ENCODE measurements at regions not wholly inside any gene's neighbourhood (a gene's known extent, or its start where the extent isn't known, plus 50 kb on each side); places are given as distances from the start of the nearest gene placed in this dataset.
"Not testable (repeated sequence)": the region's sequence is repeated elsewhere in the genome, so short reads cannot be mapped to it uniquely, and the experiment has no call there.

DNA sequence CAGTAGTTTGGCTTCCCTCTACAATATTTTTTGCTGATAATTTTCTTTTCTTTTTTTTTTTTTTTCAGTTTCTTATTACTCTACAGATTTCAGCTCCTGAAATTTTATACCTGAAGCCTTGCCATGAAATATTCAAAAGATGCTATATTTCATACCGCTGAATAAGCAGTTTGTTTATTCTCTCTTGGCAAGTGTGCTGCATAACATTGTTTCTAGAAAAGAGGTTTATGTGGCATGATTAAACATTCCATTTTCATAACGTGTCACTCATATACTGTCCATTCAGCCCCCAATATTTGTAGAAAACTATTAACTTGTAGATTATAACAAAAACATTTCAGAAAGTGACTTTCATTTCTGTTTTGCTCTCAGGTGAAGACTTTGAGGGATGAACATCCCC lies 174.4 kb upstream of the NOX3 start:
- no peaks in the 10 kb centered on the region for H3K9me3 ChIP-seq (ENCODE audit: low read depth)
- H3K36me3 ChIP-seq: no peaks in the 10 kb centered on the region
- no peaks in the 10 kb centered on the region for H3K27me3 ChIP-seq
- no peaks in the 10 kb centered on the region for H3K4me1 ChIP-seq (ENCODE audit: low read depth)
- DNase-seq (ENCODE audit: low read depth in 1 of 2, low spot score in 1 of 2): no peak
- TF ChIP-seq, protein P1, sequence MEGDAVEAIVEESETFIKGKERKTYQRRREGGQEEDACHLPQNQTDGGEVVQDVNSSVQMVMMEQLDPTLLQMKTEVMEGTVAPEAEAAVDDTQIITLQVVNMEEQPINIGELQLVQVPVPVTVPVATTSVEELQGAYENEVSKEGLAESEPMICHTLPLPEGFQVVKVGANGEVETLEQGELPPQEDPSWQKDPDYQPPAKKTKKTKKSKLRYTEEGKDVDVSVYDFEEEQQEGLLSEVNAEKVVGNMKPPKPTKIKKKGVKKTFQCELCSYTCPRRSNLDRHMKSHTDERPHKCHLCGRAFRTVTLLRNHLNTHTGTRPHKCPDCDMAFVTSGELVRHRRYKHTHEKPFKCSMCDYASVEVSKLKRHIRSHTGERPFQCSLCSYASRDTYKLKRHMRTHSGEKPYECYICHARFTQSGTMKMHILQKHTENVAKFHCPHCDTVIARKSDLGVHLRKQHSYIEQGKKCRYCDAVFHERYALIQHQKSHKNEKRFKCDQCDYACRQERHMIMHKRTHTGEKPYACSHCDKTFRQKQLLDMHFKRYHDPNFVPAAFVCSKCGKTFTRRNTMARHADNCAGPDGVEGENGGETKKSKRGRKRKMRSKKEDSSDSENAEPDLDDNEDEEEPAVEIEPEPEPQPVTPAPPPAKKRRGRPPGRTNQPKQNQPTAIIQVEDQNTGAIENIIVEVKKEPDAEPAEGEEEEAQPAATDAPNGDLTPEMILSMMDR (IDR thresholded peaks at IDR 0.05; ENCODE audit: low read depth, low read length): no peak
- H3K27ac ChIP-seq: no peak overlapping the region
- H3K4me3 ChIP-seq: no peak overlapping the region

DNA sequence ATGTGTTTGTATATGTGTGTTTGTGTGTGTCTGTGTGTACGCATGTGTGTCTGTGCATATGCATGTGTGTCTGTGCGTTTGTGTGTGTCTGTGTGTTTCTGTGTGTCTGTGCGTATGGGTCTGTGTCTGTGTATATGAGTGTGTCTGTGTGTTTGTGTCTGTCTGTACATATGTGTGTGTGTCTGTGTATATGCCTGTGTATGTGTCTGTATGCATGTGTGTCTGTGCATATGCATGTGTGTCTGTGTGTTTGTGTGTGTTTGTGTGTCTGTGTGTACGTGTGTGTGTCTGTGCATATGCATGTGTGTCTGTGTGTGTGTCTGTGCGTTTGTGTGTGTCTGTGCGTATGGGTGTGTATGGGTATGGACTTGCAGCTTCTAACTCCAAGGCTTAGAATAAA lies 174.0 kb upstream of the NOX3 start:
- no peaks in the 10 kb centered on the region for H3K4me1 ChIP-seq (ENCODE audit: low read depth)
- H3K27ac ChIP-seq: no peak overlapping the region
- no peak overlapping the region for H3K4me3 ChIP-seq
- TF ChIP-seq, protein P1 (IDR thresholded peaks at IDR 0.05; ENCODE audit: low read depth, low read length): no peak
- H3K27me3 ChIP-seq: no peaks in the 10 kb centered on the region
- H3K36me3 ChIP-seq: no peaks in the 10 kb centered on the region
- DNase-seq (ENCODE audit: low read depth in 1 of 2, low spot score in 1 of 2): no peak
- no peaks in the 10 kb centered on the region for H3K9me3 ChIP-seq (ENCODE audit: low read depth)

DNA sequence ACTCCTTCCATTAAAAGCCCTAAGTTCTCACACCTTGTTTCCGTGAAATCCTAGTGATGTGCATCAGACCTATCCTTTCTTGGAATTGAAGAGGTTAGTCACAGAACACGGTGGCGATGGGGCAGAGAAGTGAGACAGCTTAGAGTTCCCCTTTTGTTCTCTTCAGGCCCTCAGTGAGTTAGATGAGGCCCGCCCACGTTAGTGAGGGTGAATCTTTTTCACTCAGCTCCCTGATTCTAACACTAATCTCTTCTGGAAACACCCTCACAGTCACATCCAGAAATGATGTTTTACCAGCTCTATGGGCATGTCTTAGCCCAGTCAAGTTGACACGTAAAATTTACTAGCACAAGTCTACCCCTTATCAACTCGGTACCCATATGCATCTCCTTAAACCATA lies 172.7 kb upstream of the NOX3 start:
- H3K9me3 ChIP-seq (ENCODE audit: low read depth): no peaks in the 10 kb centered on the region
- no peaks in the 10 kb centered on the region for H3K27me3 ChIP-seq
- H3K27ac ChIP-seq: no peak overlapping the region
- H3K4me1 ChIP-seq (ENCODE audit: low read depth): no peaks in the 10 kb centered on the region
- no peak overlapping the region for H3K4me3 ChIP-seq
- TF ChIP-seq, protein P1 (IDR thresholded peaks at IDR 0.05; ENCODE audit: low read depth, low read length): no peak
- no peak for DNase-seq (ENCODE audit: low read depth in 1 of 2, low spot score in 1 of 2)
- H3K36me3 ChIP-seq: no peaks in the 10 kb centered on the region

DNA sequence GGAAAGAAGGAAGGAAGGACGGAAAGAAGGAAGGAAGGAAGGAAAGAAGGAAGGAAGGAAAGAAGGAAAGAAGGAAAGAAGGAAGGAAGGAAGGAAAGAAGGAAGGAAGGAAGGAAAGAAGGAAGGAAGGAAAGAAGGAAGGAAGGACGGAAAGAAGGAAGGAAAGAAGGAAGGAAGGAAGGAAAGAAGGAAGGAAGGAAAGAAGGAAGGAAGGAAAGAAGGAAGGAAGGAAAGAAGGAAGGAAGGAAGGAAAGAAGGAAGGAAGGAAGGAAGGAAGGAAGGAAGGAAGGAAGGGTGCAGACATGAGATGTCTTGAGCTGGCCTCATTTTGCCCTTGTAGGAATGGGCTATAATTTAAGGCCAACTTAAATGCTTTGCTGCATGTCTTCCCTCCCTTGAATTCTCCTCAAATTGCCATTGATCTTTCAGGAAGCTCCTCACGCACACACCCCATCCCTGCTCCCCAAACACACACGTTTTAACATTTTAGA lies 172.1 kb upstream of the NOX3 start:
- DNase-seq (ENCODE audit: low read depth in 1 of 2, low spot score in 1 of 2); H3K9me3 ChIP-seq (ENCODE audit: low read depth); H3K27ac ChIP-seq; H3K4me1 ChIP-seq (ENCODE audit: low read depth); H3K27me3 ChIP-seq; H3K4me3 ChIP-seq; H3K36me3 ChIP-seq: not testable (repeated sequence)

DNA sequence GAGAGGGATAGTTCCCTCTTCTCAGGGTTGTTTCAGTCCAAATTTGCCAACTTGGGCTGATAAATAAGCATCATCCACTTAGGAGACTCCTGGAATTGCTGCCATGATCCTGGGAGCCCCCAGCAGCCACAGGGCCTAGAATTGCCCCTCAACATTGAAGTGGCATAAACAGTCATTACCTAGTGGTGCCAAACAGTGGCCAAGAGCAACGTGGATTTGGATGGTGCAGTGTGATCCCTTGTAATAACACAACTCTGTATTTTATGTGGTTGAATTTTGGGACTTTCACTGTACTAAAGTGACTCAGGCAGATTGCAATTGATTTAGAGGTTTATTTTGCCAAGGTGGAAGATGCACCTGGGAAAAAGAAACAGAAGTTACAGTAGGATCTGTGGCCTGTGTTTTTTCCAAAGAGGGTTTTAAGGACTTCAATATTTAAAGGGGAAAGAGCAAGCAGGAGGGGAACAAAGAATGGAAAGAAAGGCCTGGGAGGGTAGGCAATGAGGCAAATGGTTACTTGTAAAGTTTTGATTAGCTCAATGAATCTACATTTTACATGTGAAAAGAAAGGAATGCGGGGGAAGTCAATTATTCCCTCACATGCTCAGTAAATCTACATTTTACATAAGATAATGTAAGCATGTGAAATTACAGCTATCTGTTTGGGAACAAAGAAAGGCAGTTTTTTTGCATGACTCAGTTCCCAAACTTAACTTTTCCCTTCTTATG lies 168.0 kb upstream of the NOX3 start:
- no peak for DNase-seq (ENCODE audit: low read depth in 1 of 2, low spot score in 1 of 2)
- TF ChIP-seq, protein P1 (IDR thresholded peaks at IDR 0.05; ENCODE audit: low read depth, low read length): no peak
- no peaks in the 10 kb centered on the region for H3K9me3 ChIP-seq (ENCODE audit: low read depth)
- H3K27ac ChIP-seq: no peak overlapping the region
- H3K4me3 ChIP-seq: no peak overlapping the region
- no peaks in the 10 kb centered on the region for H3K36me3 ChIP-seq
- no peaks in the 10 kb centered on the region for H3K4me1 ChIP-seq (ENCODE audit: low read depth)
- no peaks in the 10 kb centered on the region for H3K27me3 ChIP-seq

DNA sequence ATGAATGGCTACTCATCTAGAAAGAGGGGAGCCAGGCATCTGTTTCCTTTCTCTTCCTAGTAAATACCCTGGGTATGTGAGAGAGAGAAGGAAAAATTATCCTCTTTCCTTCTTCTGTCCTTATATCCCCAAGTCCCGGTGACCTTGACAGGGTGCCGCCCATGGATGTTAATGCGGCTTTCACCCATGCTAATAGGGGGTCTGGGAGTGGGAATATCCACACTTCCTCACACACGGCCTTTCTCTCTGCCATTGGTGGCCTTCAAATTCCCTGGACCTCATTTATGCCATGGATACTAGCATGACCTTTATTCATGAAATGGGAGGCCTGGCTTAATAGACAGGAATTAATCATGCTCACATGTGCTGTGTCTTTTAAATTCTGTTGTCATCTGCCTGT lies 159.0 kb upstream of the NOX3 start:
- no peaks in the 10 kb centered on the region for H3K9me3 ChIP-seq (ENCODE audit: low read depth)
- H3K36me3 ChIP-seq: no peaks in the 10 kb centered on the region
- no peak overlapping the region for H3K4me3 ChIP-seq
- no peak for DNase-seq (ENCODE audit: low read depth in 1 of 2, low spot score in 1 of 2)
- no peaks in the 10 kb centered on the region for H3K27me3 ChIP-seq
- TF ChIP-seq, protein P1 (IDR thresholded peaks at IDR 0.05; ENCODE audit: low read depth, low read length): no peak
- no peak overlapping the region for H3K27ac ChIP-seq
- H3K4me1 ChIP-seq (ENCODE audit: low read depth): no peaks in the 10 kb centered on the region
